ENCODE measurements at regions not wholly inside any gene's neighbourhood (a gene's known extent, or its start where the extent isn't known, plus 50 kb on each side); places are given as distances from the start of the nearest gene placed in this dataset.

- TF ChIP-seq CTCF (conservative IDR thresholded peaks at IDR 0.05; ENCODE audit: low read length) (no peak), EZH2phosphoT487 (IDR thresholded peaks at IDR 0.05; ENCODE audit: borderline replicate concordance, low read depth, low read length) (no peak)
Observed at GRCh38 chr1:38616846-38617245, 242.7 kb downstream of the RRAGC start.
